ENCODE measurements at regions not wholly inside any gene's neighbourhood (a gene's known extent, or its start where the extent isn't known, plus 50 kb on each side); places are given as distances from the start of the nearest gene placed in this dataset.

- Mint-ChIP-seq H3K9me3 (ENCODE audit: unreplicated experiment) (no peaks in the 10 kb centered on the region), H3K27ac (ENCODE audit: unreplicated experiment) (no peak overlapping the region), H3K36me3 (ENCODE audit: insufficient read depth, unreplicated experiment) (no peaks in the 10 kb centered on the region), H3K4me1 (ENCODE audit: low read depth, unreplicated experiment) (no peaks in the 10 kb centered on the region), H3K4me3 (ENCODE audit: unreplicated experiment) (no peak overlapping the region), H3K27me3 (ENCODE audit: insufficient read depth, unreplicated experiment) (no peaks in the 10 kb centered on the region)
- Histone ChIP-seq H3K9me3 (peaks cover 14% of the 10 kb centered on the region), H3K4me3 (ENCODE audit: low read depth, low read length) (no peak overlapping the region), H3K27me3 (replicated peaks; ENCODE audit: control insufficient read depth, insufficient read depth, low read length) (no peaks in the 10 kb centered on the region), H3K36me3 (ENCODE audit: control insufficient read depth, insufficient read depth, low read length) (no peaks in the 10 kb centered on the region), H3K4me1 (no peaks in the 10 kb centered on the region)
- ChIA-PET POLR2A (no interaction called here), CTCF (no interaction called here)
- DNase-seq, result no peak
- intact Hi-C loops (cut with micrococcal nuclease; ENCODE audit: unreplicated experiment), result no loop called here
- BruUV-seq (replicated peaks), result no TSS peak
- no peak for TF ChIP-seq CTCF (IDR thresholded peaks at IDR 0.05; ENCODE audit: insufficient read depth in 1 of 2, low read depth in 1 of 2, low read length in 1 of 2, severe bottlenecking in 1 of 2, unreplicated experiment in 1 of 2)
Observed at GRCh38 chr17:53891726-53892125, 69.0 kb downstream of the KIF2B start.

- Histone ChIP-seq H3K9me3 (peaks cover 10% of the 10 kb centered on the region), H3K27me3 (replicated peaks; ENCODE audit: control insufficient read depth, insufficient read depth, low read length) (no peaks in the 10 kb centered on the region), H3K4me1 (no peaks in the 10 kb centered on the region), H3K4me3 (ENCODE audit: low read depth, low read length) (no peak overlapping the region), H3K36me3 (ENCODE audit: control insufficient read depth, insufficient read depth, low read length) (no peaks in the 10 kb centered on the region)
- no peak for DNase-seq
- POLR2A ChIA-PET, result no interaction called here
- no peak overlapping the region for H3K4me3 Mint-ChIP-seq (ENCODE audit: unreplicated experiment)
- BruUV-seq (replicated peaks), result no TSS peak
- H3K36me3 Mint-ChIP-seq (ENCODE audit: insufficient read depth, unreplicated experiment), result no peaks in the 10 kb centered on the region
- H3K27me3 Mint-ChIP-seq (ENCODE audit: insufficient read depth, unreplicated experiment), result no peaks in the 10 kb centered on the region
- H3K27ac Mint-ChIP-seq (ENCODE audit: unreplicated experiment), result no peak overlapping the region
- intact Hi-C loops (cut with micrococcal nuclease; ENCODE audit: unreplicated experiment), result no loop called here
- CTCF ChIA-PET, result interaction anchor here (0.7 kb wide), 1 partner anchor 51 kb away, joined by 7 read pairs; no protein-coding TSS in a partner anchor
- no peaks in the 10 kb centered on the region for H3K4me1 Mint-ChIP-seq (ENCODE audit: low read depth, unreplicated experiment)
- TF ChIP-seq CTCF (IDR thresholded peaks at IDR 0.05; ENCODE audit: insufficient read depth in 1 of 2, low read depth in 1 of 2, low read length in 1 of 2, severe bottlenecking in 1 of 2, unreplicated experiment in 1 of 2), result no peak
- no peaks in the 10 kb centered on the region for H3K9me3 Mint-ChIP-seq (ENCODE audit: unreplicated experiment)
Observed at GRCh38 chr17:53892222-53892621, 69.5 kb downstream of the KIF2B start.

GRCh38 chr17:53894591-53894990 lies 71.9 kb downstream of the KIF2B start:
- no peaks in the 10 kb centered on the region for H3K36me3 ChIP-seq (ENCODE audit: control insufficient read depth, insufficient read depth, low read length)
- H3K9me3 ChIP-seq, result no peaks in the 10 kb centered on the region
- no peaks in the 10 kb centered on the region for H3K4me1 ChIP-seq
- intact Hi-C loops (cut with micrococcal nuclease; ENCODE audit: unreplicated experiment), result no loop called here
- no peak overlapping the region for H3K4me3 ChIP-seq (ENCODE audit: low read depth, low read length)
- POLR2A ChIA-PET, result no interaction called here
- CTCF ChIA-PET, result no interaction called here
- H3K27me3 ChIP-seq (replicated peaks; ENCODE audit: control insufficient read depth, insufficient read depth, low read length), result no peaks in the 10 kb centered on the region
- H3K36me3 Mint-ChIP-seq (ENCODE audit: insufficient read depth, unreplicated experiment), result no peaks in the 10 kb centered on the region
- H3K27me3 Mint-ChIP-seq (ENCODE audit: insufficient read depth, unreplicated experiment), result no peaks in the 10 kb centered on the region
- TF ChIP-seq CTCF (IDR thresholded peaks at IDR 0.05; ENCODE audit: insufficient read depth in 1 of 2, low read depth in 1 of 2, low read length in 1 of 2, severe bottlenecking in 1 of 2, unreplicated experiment in 1 of 2), result no peak
- no TSS peak for BruUV-seq (replicated peaks)
- H3K27ac Mint-ChIP-seq (ENCODE audit: unreplicated experiment), result no peak overlapping the region
- no peak for DNase-seq
- no peaks in the 10 kb centered on the region for H3K4me1 Mint-ChIP-seq (ENCODE audit: low read depth, unreplicated experiment)
- H3K4me3 Mint-ChIP-seq (ENCODE audit: unreplicated experiment), result no peak overlapping the region
- H3K9me3 Mint-ChIP-seq (ENCODE audit: unreplicated experiment), result peaks cover 4% of the 10 kb centered on the region
